Loucy (cell line): ENCODE measurements at regions not wholly inside any gene's neighbourhood (a gene's known extent, or its start where the extent isn't known, plus 50 kb on each side); places are given as distances from the start of the nearest gene placed in this dataset.

Experiments
- CTCF ChIP-seq: fragments of 200-600 bp; sonication (generic); conservative IDR thresholded peaks from 2 replicates; pipeline ENCODE4 v1.5.1; 2014; ENCODE audit warnings: mild to moderate bottlenecking, antibody characterized with exemption, low read length
- EZH2phosphoT487 ChIP-seq: fragments of 200-600 bp; IDR thresholded peaks from 2 replicates; pipeline ENCODE4 v1.6.1; 2018; ENCODE audit warnings: antibody characterized with exemption, mild to moderate bottlenecking, moderate library complexity, borderline replicate concordance

GRCh38 chr11:79550809-79551208, 110.0 kb upstream of the TENM4 start:
- no peak for TF ChIP-seq CTCF
- TF ChIP-seq EZH2phosphoT487: no peak
